ENCODE measurements at regions not wholly inside any gene's neighbourhood (a gene's known extent, or its start where the extent isn't known, plus 50 kb on each side); places are given as distances from the start of the nearest gene placed in this dataset.
"Not testable (repeated sequence)": the region's sequence is repeated elsewhere in the genome, so short reads cannot be mapped to it uniquely, and the experiment has no call there.

DNA sequence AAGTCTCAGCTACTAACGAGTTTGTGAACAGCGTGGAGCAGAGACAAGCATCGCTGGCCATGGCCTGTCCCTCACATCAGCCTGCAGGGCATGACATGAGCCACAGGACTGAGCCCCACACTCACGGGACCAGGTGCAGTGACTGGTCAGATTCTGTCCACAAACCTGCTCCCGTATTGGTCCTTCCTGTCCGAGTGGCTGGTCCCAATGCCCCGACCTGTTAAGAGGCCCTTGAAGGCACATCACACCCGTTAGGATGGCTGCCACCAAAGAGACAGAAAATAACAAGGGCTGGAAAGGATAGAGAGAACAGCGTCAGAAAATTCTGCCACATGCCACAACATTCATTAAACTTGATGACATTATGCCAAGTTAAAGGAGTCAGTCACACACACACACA lies 403.2 kb upstream of the MYT1L start:
- H3K4me3 ChIP-seq (ENCODE audit: low read depth, low read length) = no peak overlapping the region

DNA sequence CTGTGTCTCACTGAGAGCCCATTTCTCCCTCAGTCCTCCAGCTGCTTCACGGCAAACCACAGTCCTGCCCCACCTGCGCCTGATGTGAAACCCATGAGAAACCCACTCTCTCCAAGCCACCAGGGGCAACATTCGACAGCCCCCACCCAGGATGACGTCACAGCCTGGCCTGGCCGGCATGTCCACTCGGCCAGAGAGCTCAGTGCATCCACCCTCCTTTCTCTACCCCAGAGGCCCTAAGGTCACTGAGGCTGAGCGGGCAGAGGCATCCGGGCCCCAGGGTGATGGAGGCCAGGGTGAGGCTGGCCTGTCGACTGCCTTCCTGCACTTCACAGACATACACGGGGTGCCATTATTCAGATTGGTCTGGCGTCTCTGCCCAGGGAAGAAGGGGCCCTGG lies 402.7 kb upstream of the MYT1L start:
- no peak overlapping the region for H3K4me3 ChIP-seq (ENCODE audit: low read depth, low read length)

DNA sequence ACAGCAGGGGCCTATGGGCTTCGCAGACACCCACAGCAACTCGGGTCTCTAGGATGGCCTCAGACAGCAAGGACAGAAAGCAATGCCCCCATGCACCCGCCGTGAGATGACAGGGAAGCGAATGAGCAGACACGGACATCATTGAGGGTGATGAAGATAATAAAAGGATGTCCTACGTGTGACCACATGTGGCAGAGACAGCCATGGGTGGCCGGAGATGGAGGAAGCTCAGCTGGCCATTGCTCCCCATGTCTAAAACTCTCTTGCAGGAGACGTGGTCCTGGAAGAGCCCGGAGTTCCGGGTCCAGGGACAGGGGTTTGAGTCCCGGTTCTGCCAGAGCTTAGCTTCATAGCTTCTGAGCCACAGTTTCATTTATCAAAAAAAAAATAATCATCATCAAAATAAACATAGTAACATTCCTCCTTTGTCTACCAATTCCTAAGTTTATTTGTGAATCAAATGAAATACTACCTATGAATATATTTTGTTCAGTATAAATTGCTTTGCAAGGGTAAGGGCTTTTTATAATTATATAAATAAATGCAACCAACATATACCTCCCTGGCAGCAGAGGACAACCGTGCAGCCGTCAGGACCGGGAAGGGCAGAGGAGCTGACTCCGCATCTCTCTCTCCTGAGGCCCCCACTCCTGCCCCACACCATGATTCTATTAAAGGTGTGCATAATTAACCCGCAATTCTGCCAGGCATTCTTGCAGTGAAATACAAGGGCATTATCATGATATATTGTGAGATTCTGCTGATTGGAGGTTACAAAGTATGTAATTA lies 401.4 kb upstream of the MYT1L start:
- no peak overlapping the region for H3K4me3 ChIP-seq (ENCODE audit: low read depth, low read length)

GRCh38 chr2:2731816-2732284 lies 400.8 kb upstream of the MYT1L start:
- H3K4me3 ChIP-seq (ENCODE audit: low read depth, low read length) = no peak overlapping the region

GRCh38 chr2:2731101-2731815 lies 400.2 kb upstream of the MYT1L start:
- H3K4me3 ChIP-seq (ENCODE audit: low read depth, low read length) = no peak overlapping the region

GRCh38 chr2:2730301-2730833 lies 399.3 kb upstream of the MYT1L start:
- no peak overlapping the region for H3K4me3 ChIP-seq (ENCODE audit: low read depth, low read length)

GRCh38 chr2:2729246-2729645 lies 398.2 kb upstream of the MYT1L start:
- no peak overlapping the region for H3K4me3 ChIP-seq (ENCODE audit: low read depth, low read length)

DNA sequence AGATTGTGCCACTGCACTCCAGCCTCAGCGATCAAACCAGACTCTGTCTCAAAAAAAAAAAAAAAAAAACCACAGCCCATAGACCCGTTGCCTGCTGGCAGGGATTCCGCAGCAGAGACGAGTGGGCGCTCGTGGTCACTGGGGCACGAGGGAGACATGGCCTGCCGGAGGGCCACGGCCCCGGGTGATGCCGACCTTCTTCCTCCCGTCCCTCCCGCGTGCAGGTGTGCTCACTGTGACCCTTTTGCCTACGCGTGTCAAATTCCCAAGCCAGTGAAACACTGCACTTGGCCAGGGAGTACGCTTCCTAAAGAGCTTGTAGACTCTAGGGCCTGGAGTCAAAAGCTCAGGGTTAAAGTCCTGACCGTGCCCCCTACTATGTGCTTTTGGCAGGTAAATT lies 397.6 kb upstream of the MYT1L start:
- H3K4me3 ChIP-seq (ENCODE audit: low read depth, low read length) = no peak overlapping the region

DNA sequence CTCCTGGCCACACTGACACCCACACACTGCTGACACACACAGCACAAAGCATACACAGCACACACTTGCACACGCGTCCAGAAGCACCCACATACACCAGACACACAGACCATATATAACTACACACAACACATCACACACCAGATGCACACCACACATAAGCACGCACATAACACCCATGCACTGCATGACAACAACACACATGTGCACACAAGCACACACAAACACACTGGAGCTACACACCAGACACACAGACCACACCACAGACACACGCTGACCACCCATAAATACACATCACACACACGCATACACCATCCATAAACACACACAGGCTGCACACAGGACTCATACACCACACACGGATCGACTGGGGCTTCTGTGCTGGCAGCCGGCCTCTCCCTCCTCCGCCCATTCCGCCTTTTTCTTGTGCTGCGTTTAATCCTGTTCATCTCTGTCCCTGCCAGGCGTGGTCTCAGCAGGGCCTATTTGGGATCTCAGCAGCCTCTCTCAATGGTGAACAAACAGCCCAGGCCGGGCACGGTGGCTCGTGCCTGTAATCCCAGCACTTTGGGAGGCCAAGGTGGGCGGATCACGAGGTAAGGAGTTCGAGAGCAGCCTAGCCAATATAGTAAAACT lies 396.9 kb upstream of the MYT1L start:
- H3K4me3 ChIP-seq (ENCODE audit: low read depth, low read length) = no peak overlapping the region

- H3K4me3 ChIP-seq (ENCODE audit: low read depth, low read length) = no peak overlapping the region
Observed at GRCh38 chr2:2726163-2726562, 395.1 kb upstream of the MYT1L start.

- H3K4me3 ChIP-seq (ENCODE audit: low read depth, low read length) = no peak overlapping the region
Observed at GRCh38 chr2:2723064-2723463, 392.0 kb upstream of the MYT1L start.

DNA sequence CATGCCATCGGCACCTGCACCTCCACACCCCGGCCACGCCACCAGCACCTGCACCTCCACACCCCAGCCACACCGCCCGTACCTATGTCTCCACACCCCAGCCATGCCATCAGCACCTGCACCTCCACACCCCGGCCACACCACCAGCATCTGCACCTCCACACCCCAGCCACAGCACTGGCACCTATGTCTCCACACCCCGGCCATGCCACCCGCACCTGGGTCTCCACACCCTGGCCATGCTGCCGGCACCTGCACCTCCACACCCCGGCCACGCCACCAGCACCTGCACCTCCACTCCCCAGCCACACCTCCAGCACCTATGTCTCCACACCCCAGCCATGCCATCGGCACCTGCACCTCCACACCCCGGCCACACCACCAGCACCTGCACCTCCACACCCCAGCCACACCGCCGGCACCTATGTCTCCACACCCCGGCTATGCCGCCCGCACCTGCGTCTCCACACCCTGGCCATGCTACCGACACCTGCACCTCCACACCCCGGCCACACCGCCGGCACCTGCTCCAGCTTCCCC lies 390.3 kb upstream of the MYT1L start:
- H3K4me3 ChIP-seq (ENCODE audit: low read depth, low read length) = no peak overlapping the region

GRCh38 chr2:2720806-2721205 lies 389.7 kb upstream of the MYT1L start:
- H3K4me3 ChIP-seq (ENCODE audit: low read depth, low read length) = not testable (repeated sequence)

GRCh38 chr2:2720351-2720750 lies 389.3 kb upstream of the MYT1L start:
- no peak overlapping the region for H3K4me3 ChIP-seq (ENCODE audit: low read depth, low read length)

GRCh38 chr2:2719781-2720180 lies 388.7 kb upstream of the MYT1L start:
- no peak overlapping the region for H3K4me3 ChIP-seq (ENCODE audit: low read depth, low read length)

DNA sequence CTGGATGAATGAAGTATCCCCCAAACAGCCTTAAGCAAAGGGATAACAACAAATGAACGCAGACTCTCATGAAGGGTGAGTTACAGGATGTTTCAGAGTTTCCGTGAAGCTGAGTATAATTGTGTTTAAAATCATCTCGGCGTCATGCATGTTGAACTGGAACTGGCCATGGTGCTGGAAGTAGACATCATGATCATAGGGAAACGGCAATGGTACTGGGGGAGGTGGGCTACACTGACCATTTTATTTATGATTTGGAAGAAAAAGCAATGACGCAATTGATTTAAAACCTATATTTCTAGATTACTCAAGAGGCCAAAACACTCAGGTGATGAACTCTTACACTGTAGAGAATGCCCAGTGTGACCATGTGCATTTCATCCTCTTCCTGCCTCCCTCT lies 387.9 kb upstream of the MYT1L start:
- H3K4me3 ChIP-seq (ENCODE audit: low read depth, low read length) = no peak overlapping the region

GRCh38 chr2:2717406-2717805 lies 386.3 kb upstream of the MYT1L start:
- H3K4me3 ChIP-seq (ENCODE audit: low read depth, low read length) = no peak overlapping the region

DNA sequence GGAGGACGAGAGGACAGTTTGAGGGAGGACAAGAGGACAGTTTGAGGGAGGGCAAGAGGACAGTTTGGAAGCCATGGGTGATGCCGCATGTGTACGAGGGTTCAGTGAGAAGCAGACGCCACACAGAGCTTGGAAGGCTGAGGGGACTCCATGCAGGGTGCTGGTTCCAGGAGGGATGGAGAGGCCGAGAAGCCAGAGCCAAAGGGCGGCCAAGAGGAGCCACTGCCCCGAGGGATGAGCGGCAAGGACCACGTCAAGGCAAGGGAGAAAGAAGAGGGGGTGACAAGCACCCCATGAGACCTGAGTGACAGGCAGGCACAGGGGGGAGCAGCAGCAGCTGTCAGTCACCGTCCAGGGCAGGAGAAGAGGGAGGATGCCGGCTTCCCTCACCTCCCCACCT lies 385.7 kb upstream of the MYT1L start:
- no peak overlapping the region for H3K4me3 ChIP-seq (ENCODE audit: low read depth, low read length)

DNA sequence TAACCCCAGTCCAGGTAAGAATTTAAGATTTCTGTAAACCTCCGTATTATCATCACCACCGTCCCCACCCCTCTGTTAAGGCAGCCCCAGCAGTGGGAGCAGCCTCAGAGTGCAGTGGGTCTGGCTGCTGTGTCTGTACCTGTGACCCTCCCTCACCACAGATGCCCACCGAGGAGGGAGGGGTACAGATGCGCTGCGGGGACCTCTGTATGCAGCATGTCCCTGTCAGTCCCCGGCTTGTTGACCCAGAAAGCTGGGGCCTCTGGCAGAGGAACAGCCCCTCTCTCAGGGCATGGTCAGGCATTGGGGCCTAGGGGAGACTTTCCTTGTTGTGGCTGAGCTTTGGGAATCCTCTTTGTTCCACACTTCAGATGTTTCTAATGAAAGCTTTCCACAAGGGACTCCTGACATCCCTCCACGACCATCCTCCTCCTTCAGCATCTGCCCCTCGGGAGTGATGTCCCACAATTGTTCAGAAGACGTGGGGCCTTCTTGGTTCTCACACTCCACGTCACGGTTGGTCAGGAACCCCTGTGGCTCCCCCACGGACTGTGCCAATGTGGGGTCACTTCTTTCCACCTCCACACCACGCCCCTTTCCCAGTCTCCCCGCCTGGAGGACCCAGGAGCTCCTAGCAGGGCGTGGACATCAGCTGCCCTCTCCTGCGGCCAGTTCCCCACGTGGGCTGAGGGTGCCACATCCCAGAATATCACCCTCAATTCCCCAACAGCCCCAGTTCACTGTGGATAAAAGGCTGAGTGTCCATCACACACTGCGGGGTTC lies 384.2 kb upstream of the MYT1L start:
- no peak overlapping the region for H3K4me3 ChIP-seq (ENCODE audit: low read depth, low read length)

GRCh38 chr2:2714408-2714807 lies 383.3 kb upstream of the MYT1L start:
- H3K4me3 ChIP-seq (ENCODE audit: low read depth, low read length) = no peak overlapping the region

- no peak overlapping the region for H3K4me3 ChIP-seq (ENCODE audit: low read depth, low read length)
Observed at GRCh38 chr2:2709431-2709770, 378.3 kb upstream of the MYT1L start.

Measured in iPS-11a (cell line).